GM10266 (cell line): ENCODE measurements at regions not wholly inside any gene's neighbourhood (a gene's known extent, or its start where the extent isn't known, plus 50 kb on each side); places are given as distances from the start of the nearest gene placed in this dataset.
"Not testable (repeated sequence)": the region's sequence is repeated elsewhere in the genome, so short reads cannot be mapped to it uniquely, and the experiment has no call there.

Experiments used
- DNase-seq: peaks from one replicate; pipeline ENCODE4 v3.0.0; 2012; ENCODE audit errors: extremely low spot score
- CTCF ChIP-seq: IDR thresholded peaks from 2 replicates; pipeline ENCODE4 v1.5.1; 2012; ENCODE audit warnings: mild to moderate bottlenecking, low read depth; ENCODE audit not compliant: control insufficient read depth, insufficient read depth; ENCODE audit errors: missing control alignments

DNA sequence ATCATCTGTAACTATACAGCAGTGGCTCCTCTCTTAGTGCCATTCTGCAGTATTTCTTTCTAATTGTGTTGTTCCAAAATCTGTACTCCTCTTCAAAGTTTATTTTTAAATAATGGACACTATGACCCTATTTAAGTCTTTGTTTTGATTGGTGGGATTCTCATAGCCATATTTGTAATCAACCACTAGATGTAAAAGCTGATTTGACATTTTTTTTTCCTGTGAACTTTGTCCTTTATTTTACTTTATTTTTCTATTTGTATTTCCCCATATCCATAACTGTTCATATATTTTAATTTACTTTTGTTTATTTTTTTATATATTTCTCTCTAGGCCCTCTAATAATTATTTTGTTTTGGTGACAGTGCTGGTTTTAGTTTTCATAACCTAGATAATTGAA, 544.4 kb downstream of the KCNJ2 start:
- no peak for DNase-seq
- no peak for TF ChIP-seq CTCF

- no peak for DNase-seq
- TF ChIP-seq CTCF, result no peak
Observed at GRCh38 chr17:70716551-70716950, 547.2 kb downstream of the KCNJ2 start.

DNA sequence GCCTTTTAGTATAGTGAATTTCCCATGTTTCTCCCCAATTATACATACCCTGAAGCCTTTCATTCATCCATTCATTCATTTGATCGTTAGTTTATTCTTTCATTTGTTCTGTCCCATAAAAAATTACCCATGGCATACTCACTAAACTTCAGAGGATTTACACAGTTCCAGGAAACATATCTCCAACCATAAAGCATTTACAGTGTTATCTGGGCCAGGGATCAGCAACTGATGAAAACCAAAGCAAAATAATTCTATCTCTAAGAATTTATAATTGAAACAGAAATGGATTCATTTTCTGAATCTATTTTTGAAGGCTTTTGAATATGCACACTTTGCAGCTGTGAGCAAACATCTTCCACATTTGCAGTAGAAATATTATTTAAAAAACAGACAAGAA, 547.7 kb downstream of the KCNJ2 start:
- no peak for TF ChIP-seq CTCF
- no peak for DNase-seq

DNA sequence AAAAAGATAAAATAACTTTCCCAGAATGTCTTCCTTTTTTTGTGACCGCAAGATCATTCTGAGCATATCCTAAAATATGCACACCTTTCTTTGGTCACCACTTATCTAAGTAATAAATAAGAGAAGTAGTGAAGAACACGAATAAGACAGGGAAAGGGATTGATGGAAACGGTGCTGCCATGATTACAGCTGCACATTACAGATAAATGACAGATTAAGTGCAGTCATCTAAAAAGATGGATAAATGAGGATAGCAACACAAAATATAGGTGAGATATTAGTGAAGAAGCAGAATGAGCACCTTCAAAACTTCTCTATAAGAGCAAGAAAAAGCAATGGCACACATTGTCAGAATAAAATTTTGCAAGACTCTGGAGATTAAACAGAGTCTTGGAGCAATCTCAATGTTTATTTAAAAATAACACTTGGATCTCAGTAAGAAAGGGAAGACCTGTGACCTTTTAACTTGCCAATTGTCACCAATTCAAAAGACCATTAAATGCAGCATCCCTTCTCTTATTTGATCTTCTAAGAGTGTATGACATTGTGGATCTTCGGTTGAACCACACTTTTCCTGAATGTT, 567.1 kb downstream of the KCNJ2 start:
- DNase-seq, result no peak
- no peak for TF ChIP-seq CTCF

- no peak for TF ChIP-seq CTCF
- DNase-seq, result no peak
Observed at GRCh38 chr17:70739065-70739464, 569.7 kb downstream of the KCNJ2 start.

- not testable (repeated sequence) for DNase-seq
Observed at GRCh38 chr17:70746574-70746973, 577.2 kb downstream of the KCNJ2 start.

DNA sequence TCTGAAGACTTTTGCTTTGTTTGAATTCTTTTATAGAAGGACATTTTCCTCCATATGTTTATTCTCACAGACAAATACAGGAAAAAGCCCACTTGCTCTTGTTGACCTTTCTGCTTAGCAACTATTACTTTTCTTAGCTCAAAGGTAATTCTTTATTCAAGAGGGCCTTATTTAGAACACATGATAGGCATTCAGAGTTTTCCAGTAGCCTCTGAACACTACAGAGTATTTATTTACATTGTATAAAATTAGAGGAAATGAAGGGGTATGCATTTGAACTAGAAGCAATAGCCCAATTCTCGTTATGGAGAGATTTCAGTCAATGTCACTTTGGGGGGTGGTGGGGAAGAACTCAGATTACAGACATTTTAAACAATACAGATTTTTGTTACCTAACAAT, 581.7 kb downstream of the KCNJ2 start:
- TF ChIP-seq CTCF, result no peak
- no peak for DNase-seq

- not testable (repeated sequence) for DNase-seq
Observed at GRCh38 chr17:70752461-70752860, 583.1 kb downstream of the KCNJ2 start.
